HCT116 (cell line): ENCODE measurements at regions not wholly inside any gene's neighbourhood (a gene's known extent, or its start where the extent isn't known, plus 50 kb on each side); places are given as distances from the start of the nearest gene placed in this dataset.

Experiments
- ATAC-seq: fragments of 200-7000 bp; cut with Tn5 transposase; 2 replicates; pipeline ENCODE4 v1.9.1; 2020; ENCODE audit warnings: mild to moderate bottlenecking, moderate library complexity
- BruUV-seq: library from RNA; stranded (reverse); fragments of 400-500 nt; replicated peaks from 2 replicates; lab custom pipeline; 2021; lab: Mats Ljungman, UMichigan
- CTCF ChIA-PET: fragments of 300-600 bp; sonication (Branson Sonifier 250); formaldehyde crosslinking; loops from one replicate; lab custom pipeline; 2021; ENCODE audit warnings: antibody characterized with exemption; lab: Charles Lee
- POLR2A ChIA-PET: fragments of 300-600, 350-600 bp; sonication (Branson Sonifier 250); formaldehyde crosslinking; loops from one replicate; lab custom pipeline; 2021; ENCODE audit warnings: antibody characterized with exemption; lab: Charles Lee
- RAD21 ChIA-PET, 2 experiments: fragments of 300-600 bp; sonication (Branson Sonifier 250); formaldehyde crosslinking; loops; one replicate each; lab custom pipeline; 2023; ENCODE audit warnings: low total read pairs in 2 of 2; ENCODE audit not compliant: uncharacterized antibody in 2 of 2, unreplicated experiment in 2 of 2, low non-redundant PET in 1 of 2; lab: Charles Lee
- DNase-seq: peaks from one replicate; pipeline ENCODE4 v3.0.0-alpha.2; 2010; ENCODE audit warnings: low read depth, low spot score
- H2AFZ ChIP-seq: fragments of 200-600 bp; shearing (Covaris generic), sonication (generic); 2 replicates; pipeline ENCODE4 v1.6.1; 2017; ENCODE audit warnings: low read depth, mixed run types, mixed read lengths, antibody characterized with exemption, low read length; ENCODE audit not compliant: poor library complexity, severe bottlenecking
- H3K27ac ChIP-seq: 2 replicates; pipeline ENCODE4 v1.5.1; 2012; ENCODE audit warnings: low read depth, low read length
- H3K27me3 ChIP-seq: fragments of 200-600 bp; sonication (generic); 2 replicates; pipeline ENCODE4 v1.6.1; 2016; ENCODE audit warnings: mixed run types, low read length, mixed read lengths; ENCODE audit not compliant: insufficient read depth
- H3K36me3 ChIP-seq, 2 experiments: fragments of 200-500 bp in 1 of 2; fragments of 200-600 bp in 1 of 2; sonication (Bioruptor generic) in 1 of 2; sonication (generic) in 1 of 2; 2 replicates each; pipeline versions ENCODE4 v1.5.1 to v1.6.1; 2014 to 2016; ENCODE audit warnings: low read length in 2 of 2, inconsistent platforms in 1 of 2, mixed read lengths in 1 of 2, mixed run types in 1 of 2; ENCODE audit not compliant: insufficient read depth in 2 of 2, control insufficient read depth in 1 of 2
- H3K4me1 ChIP-seq, 2 experiments: fragments of 200-600 bp in 1 of 2; sonication (generic) in 1 of 2; 2 replicates each; pipeline versions ENCODE4 v1.5.1 to v1.6.1; 2012 to 2017; ENCODE audit warnings: low read length in 2 of 2, inconsistent platforms in 1 of 2, mild to moderate bottlenecking in 1 of 2, mixed read lengths in 1 of 2, mixed run types in 1 of 2, moderate library complexity in 1 of 2; ENCODE audit not compliant: insufficient read depth in 2 of 2, control insufficient read depth in 1 of 2
- H3K4me2 ChIP-seq: fragments of 200-600 bp; sonication (generic); 2 replicates; pipeline ENCODE4 v1.6.1; 2017; ENCODE audit warnings: mixed run types, low read length, mixed read lengths
- H3K4me3 ChIP-seq, 2 experiments: fragments of 200-600 bp in 1 of 2; sonication (generic) in 1 of 2; replicated peaks in 1 of 2; 2 replicates each; pipeline ENCODE4 v1.5.1; 2011 to 2016; ENCODE audit warnings: low read length in 2 of 2, control low read depth in 1 of 2, low read depth in 1 of 2, mild to moderate bottlenecking in 1 of 2, mixed read lengths in 1 of 2, mixed run types in 1 of 2
- H3K79me2 ChIP-seq: fragments of 200-600 bp; sonication (generic); 2 replicates; pipeline ENCODE4 v1.6.1; 2017; ENCODE audit warnings: mild to moderate bottlenecking, mixed run types, low read length, moderate library complexity, mixed read lengths; ENCODE audit not compliant: insufficient read depth
- H3K9ac ChIP-seq: fragments of 200-600 bp; sonication (generic); 2 replicates; pipeline ENCODE4 v1.6.1; 2016; ENCODE audit warnings: low read length, mixed read lengths
- H3K9me2 ChIP-seq: fragments of 200-600 bp; sonication (generic), shearing (Covaris generic); 2 replicates; pipeline ENCODE4 v1.6.1; 2017; ENCODE audit warnings: mixed run types, mild to moderate bottlenecking, moderate library complexity; ENCODE audit not compliant: insufficient read depth
- H3K9me3 ChIP-seq, 2 experiments: fragments of 200-500 bp in 1 of 2; fragments of 200-600 bp in 1 of 2; sonication (Bioruptor generic) in 1 of 2; sonication (generic) in 1 of 2; 2 replicates each; pipeline ENCODE4 v1.6.1; 2014 to 2017; ENCODE audit warnings: low read length in 2 of 2, mixed read lengths in 2 of 2, inconsistent platforms in 1 of 2, low read depth in 1 of 2, mild to moderate bottlenecking in 1 of 2, mixed run types in 1 of 2, moderate library complexity in 1 of 2; ENCODE audit not compliant: control insufficient read depth in 1 of 2, insufficient read depth in 1 of 2
- H4K20me1 ChIP-seq: fragments of 200-600 bp; sonication (generic), shearing (Covaris generic); 2 replicates; pipeline ENCODE4 v1.6.1; 2017; ENCODE audit warnings: mixed run types, mild to moderate bottlenecking, moderate library complexity; ENCODE audit not compliant: insufficient read depth
- CBX3 ChIP-seq: IDR thresholded peaks from 2 replicates; pipeline ENCODE4 v1.6.1; 2012; ENCODE audit warnings: low read depth
- CEBPB ChIP-seq: IDR thresholded peaks from 2 replicates; pipeline ENCODE4 v1.6.1; 2012; ENCODE audit warnings: low read depth
- EZH2 ChIP-seq: fragments of 200-600 bp; sonication (generic); IDR thresholded peaks from 2 replicates; pipeline ENCODE4 v1.6.1; 2017; ENCODE audit warnings: antibody characterized with exemption, mixed run types
- EZH2phosphoT487 ChIP-seq: fragments of 200-600 bp; IDR thresholded peaks from 2 replicates; pipeline ENCODE4 v1.6.1; 2018; ENCODE audit warnings: antibody characterized with exemption, borderline replicate concordance
- FOSL1 ChIP-seq: IDR thresholded peaks from 2 replicates; pipeline ENCODE4 v1.6.1; 2012; ENCODE audit warnings: low read depth
- JUND ChIP-seq: IDR thresholded peaks from 2 replicates; pipeline ENCODE4 v1.6.1; 2012
- POLR2AphosphoS5 ChIP-seq: IDR thresholded peaks from 2 replicates; pipeline ENCODE4 v1.6.1; 2011; ENCODE audit warnings: mild to moderate bottlenecking, low read depth, low read length, moderate library complexity
- RAD21 ChIP-seq: IDR thresholded peaks from 2 replicates; pipeline ENCODE4 v1.6.1; 2012; ENCODE audit warnings: low read depth, mild to moderate bottlenecking
- SIN3A ChIP-seq: IDR thresholded peaks from 2 replicates; pipeline ENCODE4 v1.6.1; 2012; ENCODE audit warnings: low read depth
- SP1 ChIP-seq: IDR thresholded peaks from 2 replicates; pipeline ENCODE4 v1.6.1; 2012; ENCODE audit warnings: low read depth
- ZFX ChIP-seq: fragments of 450-650 bp; IDR thresholded peaks from 2 replicates; pipeline ENCODE4 v1.6.1; 2017
- ZNF274 ChIP-seq: fragments of 200-500 bp; sonication (Bioruptor generic); IDR thresholded peaks from 2 replicates; pipeline ENCODE4 v1.6.1; 2014; ENCODE audit warnings: mild to moderate bottlenecking, low read depth, low read length, inconsistent platforms
- intact Hi-C: fragments of 100-400 bp; cut with micrococcal nuclease; formaldehyde crosslinking; loops from 2 replicates; pipeline ENCODE4 v1.10.0; 2022
- TF ChIP-seq, protein P1 (sequence below): IDR thresholded peaks from 2 replicates; pipeline ENCODE4 v1.6.1; 2011; ENCODE audit warnings: mild to moderate bottlenecking, low read length, moderate library complexity; ENCODE audit not compliant: insufficient replicate concordance; ENCODE audit errors: extremely low read depth
- TF ChIP-seq, protein P2 (sequence below): IDR thresholded peaks from 2 replicates; pipeline ENCODE4 v1.6.1; 2012
- TF ChIP-seq, protein P3 (sequence below), 3 experiments: fragments of 200-600 bp in 1 of 3; sonication (generic) in 1 of 3; IDR thresholded peaks in 2 of 3; conservative IDR thresholded peaks in 1 of 3; 2 replicates each; pipeline ENCODE4 v1.5.1; 2012 to 2017; ENCODE audit warnings: low read depth in 2 of 3, low read length in 2 of 3, antibody characterized with exemption in 1 of 3, borderline replicate concordance in 1 of 3, control low read depth in 1 of 3, mild to moderate bottlenecking in 1 of 3, mixed read lengths in 1 of 3, mixed run types in 1 of 3, moderate library complexity in 1 of 3; ENCODE audit not compliant: insufficient read depth in 1 of 3

- no peaks in the 10 kb centered on the region for H3K9me3 ChIP-seq
- H3K79me2 ChIP-seq, result no peaks in the 10 kb centered on the region
- H4K20me1 ChIP-seq, result no peaks in the 10 kb centered on the region
- no peak overlapping the region for H3K4me3 ChIP-seq
- no peak for DNase-seq
- BruUV-seq, result no TSS peak
- H3K4me2 ChIP-seq, result no peak overlapping the region
- H3K36me3 ChIP-seq, result no peaks in the 10 kb centered on the region
- ChIA-PET POLR2A (no interaction called here), RAD21 (no interaction called here), CTCF (no interaction called here)
- no peak overlapping the region for H2AFZ ChIP-seq
- intact Hi-C loops, result no loop called here
- no peak overlapping the region for H3K9ac ChIP-seq
- H3K27ac ChIP-seq, result no peak overlapping the region
- H3K4me1 ChIP-seq, result no peaks in the 10 kb centered on the region
- H3K27me3 ChIP-seq, result 0 out of 2 replicates have a peak, but pooled peaks cover 24% of the 10 kb centered on the region
- H3K9me2 ChIP-seq, result 0 out of 2 replicates have a peak, but pooled peaks cover 3% of the 10 kb centered on the region
- no peak for ATAC-seq
- TF ChIP-seq EZH2phosphoT487 (no peak), RAD21 (no peak), SIN3A (no peak), CEBPB (no peak), ZFX (no peak)
- TF ChIP-seq, protein P1, sequence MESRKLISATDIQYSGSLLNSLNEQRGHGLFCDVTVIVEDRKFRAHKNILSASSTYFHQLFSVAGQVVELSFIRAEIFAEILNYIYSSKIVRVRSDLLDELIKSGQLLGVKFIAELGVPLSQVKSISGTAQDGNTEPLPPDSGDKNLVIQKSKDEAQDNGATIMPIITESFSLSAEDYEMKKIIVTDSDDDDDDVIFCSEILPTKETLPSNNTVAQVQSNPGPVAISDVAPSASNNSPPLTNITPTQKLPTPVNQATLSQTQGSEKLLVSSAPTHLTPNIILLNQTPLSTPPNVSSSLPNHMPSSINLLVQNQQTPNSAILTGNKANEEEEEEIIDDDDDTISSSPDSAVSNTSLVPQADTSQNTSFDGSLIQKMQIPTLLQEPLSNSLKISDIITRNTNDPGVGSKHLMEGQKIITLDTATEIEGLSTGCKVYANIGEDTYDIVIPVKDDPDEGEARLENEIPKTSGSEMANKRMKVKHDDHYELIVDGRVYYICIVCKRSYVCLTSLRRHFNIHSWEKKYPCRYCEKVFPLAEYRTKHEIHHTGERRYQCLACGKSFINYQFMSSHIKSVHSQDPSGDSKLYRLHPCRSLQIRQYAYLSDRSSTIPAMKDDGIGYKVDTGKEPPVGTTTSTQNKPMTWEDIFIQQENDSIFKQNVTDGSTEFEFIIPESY, result no peak
Measured at GRCh38 chr3:99199021-99199420, 297.5 kb upstream of the DCBLD2 start.

DNA sequence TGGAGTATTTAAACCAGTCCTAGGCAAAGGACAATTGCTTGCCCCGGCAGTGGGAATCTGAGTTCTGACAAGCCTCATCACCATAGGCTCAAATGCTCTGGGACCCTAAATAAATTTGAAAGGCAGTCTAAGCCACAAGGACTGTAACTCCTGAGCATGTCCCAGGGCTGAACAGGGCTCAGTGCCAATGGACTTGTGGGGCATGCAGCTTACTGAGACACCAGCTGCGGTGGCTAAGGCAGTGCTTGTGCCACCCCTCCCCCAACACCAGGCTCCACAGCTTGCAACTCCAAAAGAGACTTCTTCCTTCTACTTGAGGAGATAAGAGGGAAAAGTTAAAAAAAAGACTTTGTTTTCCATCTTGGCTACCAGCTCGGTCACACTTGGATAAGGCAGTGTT is 289.7 kb upstream of the DCBLD2 start:
- Histone ChIP-seq H2AFZ (no peak overlapping the region), H3K9me3 (no peaks in the 10 kb centered on the region), H3K27ac (no peak overlapping the region), H3K79me2 (no peaks in the 10 kb centered on the region), H3K9ac (no peak overlapping the region), H3K36me3 (no peaks in the 10 kb centered on the region), H3K4me1 (no peaks in the 10 kb centered on the region), H3K9me2 (no peaks in the 10 kb centered on the region), H3K4me3 (no peak overlapping the region), H4K20me1 (no peaks in the 10 kb centered on the region), H3K4me2 (no peak overlapping the region), H3K27me3 (peaks cover 9% of the 10 kb centered on the region; the same call in 1 of the 2 replicates)
- intact Hi-C loops, result no loop called here
- DNase-seq, result no peak
- POLR2A ChIA-PET, result no interaction called here
- no TSS peak for BruUV-seq
- no peak for ATAC-seq
- CTCF ChIA-PET, result no interaction called here
- RAD21 ChIA-PET, result no interaction called here
- TF ChIP-seq ZNF274 (no peak), EZH2 (no peak), JUND (no peak), CBX3 (no peak), SP1 (no peak), POLR2AphosphoS5 (no peak), RAD21 (no peak), EZH2phosphoT487 (no peak), FOSL1 (no peak)
- TF ChIP-seq, protein P2, sequence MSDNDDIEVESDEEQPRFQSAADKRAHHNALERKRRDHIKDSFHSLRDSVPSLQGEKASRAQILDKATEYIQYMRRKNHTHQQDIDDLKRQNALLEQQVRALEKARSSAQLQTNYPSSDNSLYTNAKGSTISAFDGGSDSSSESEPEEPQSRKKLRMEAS, result no peak
- TF ChIP-seq, protein P3, sequence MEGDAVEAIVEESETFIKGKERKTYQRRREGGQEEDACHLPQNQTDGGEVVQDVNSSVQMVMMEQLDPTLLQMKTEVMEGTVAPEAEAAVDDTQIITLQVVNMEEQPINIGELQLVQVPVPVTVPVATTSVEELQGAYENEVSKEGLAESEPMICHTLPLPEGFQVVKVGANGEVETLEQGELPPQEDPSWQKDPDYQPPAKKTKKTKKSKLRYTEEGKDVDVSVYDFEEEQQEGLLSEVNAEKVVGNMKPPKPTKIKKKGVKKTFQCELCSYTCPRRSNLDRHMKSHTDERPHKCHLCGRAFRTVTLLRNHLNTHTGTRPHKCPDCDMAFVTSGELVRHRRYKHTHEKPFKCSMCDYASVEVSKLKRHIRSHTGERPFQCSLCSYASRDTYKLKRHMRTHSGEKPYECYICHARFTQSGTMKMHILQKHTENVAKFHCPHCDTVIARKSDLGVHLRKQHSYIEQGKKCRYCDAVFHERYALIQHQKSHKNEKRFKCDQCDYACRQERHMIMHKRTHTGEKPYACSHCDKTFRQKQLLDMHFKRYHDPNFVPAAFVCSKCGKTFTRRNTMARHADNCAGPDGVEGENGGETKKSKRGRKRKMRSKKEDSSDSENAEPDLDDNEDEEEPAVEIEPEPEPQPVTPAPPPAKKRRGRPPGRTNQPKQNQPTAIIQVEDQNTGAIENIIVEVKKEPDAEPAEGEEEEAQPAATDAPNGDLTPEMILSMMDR (IDR thresholded peaks at IDR 0.05 in 2 of 3, conservative IDR thresholded peaks at IDR 0.05 in 1 of 3; ENCODE audit: borderline replicate concordance in 1 of 3, insufficient read depth in 1 of 3, low read depth in 2 of 3, low read length in 2 of 3), result no peak
